Aorta (tissue), 5 donors: ENCODE measurements at regions not wholly inside any gene's neighbourhood (a gene's known extent, or its start where the extent isn't known, plus 50 kb on each side); places are given as distances from the start of the nearest gene placed in this dataset.

Source experiments
- ATAC-seq: fragments of 200-7000 bp; cut with Tn5 transposase; one replicate; pipeline ENCODE4 v1.9.1; 2022; ENCODE audit warnings: moderate library complexity; ENCODE audit not compliant: low FRiP score
- DNase-seq, 2 donors: peaks; one replicate each; pipeline ENCODE4 v3.0.0-alpha.2; 2020
- H3K27ac ChIP-seq, 2 donors: one replicate each; pipeline ENCODE4 v1.5.1; 2013; ENCODE audit warnings: low read length in 2 of 2, mild to moderate bottlenecking in 2 of 2, moderate library complexity in 2 of 2, control low read depth in 1 of 2, inconsistent platforms in 1 of 2, low read depth in 1 of 2
- H3K27me3 ChIP-seq, 2 donors: one replicate each; pipeline ENCODE4 v1.6.1; 2013; ENCODE audit warnings: control low read depth in 1 of 2, low read length in 1 of 2, mild to moderate bottlenecking in 1 of 2, moderate library complexity in 1 of 2; ENCODE audit not compliant: insufficient read depth in 2 of 2, control insufficient read depth in 1 of 2
- H3K36me3 ChIP-seq, 2 donors: one replicate each; pipeline ENCODE4 v1.6.1; 2013; ENCODE audit warnings: control low read depth in 1 of 2, low read length in 1 of 2, mild to moderate bottlenecking in 1 of 2; ENCODE audit not compliant: insufficient read depth in 2 of 2, control insufficient read depth in 1 of 2
- H3K4me1 ChIP-seq, 2 donors: one replicate each; pipeline ENCODE4 v1.6.1; 2013; ENCODE audit warnings: low read length in 2 of 2, control low read depth in 1 of 2, mild to moderate bottlenecking in 1 of 2, moderate library complexity in 1 of 2; ENCODE audit not compliant: insufficient read depth in 2 of 2, control insufficient read depth in 1 of 2
- H3K4me3 ChIP-seq, 2 donors: one replicate each; pipeline ENCODE4 v1.5.1; 2013; ENCODE audit warnings: low read length in 2 of 2, control low read depth in 1 of 2, mild to moderate bottlenecking in 1 of 2
- H3K9me3 ChIP-seq: one replicate; pipeline ENCODE4 v1.6.1; 2013; ENCODE audit warnings: mild to moderate bottlenecking, low read length; ENCODE audit not compliant: control insufficient read depth
- WGBS, 2 donors: extraction: QIAGEN DNeasy Blood & Tissue Kit; methylation state at CpG; one replicate each; pipeline ENCODE4 v1.1.7; 2013; 5-methylcytosine and 5-hydroxymethylcytosine counted together
- intact Hi-C, 2 donors: fragments of 100-400 bp; cut with DNase I; formaldehyde crosslinking; loops; one replicate each; pipeline versions ENCODE4 v1.14.2 to v1.15.0; 2022
- donor health status: healthy with polysubstance abuse.
- donor health status: Bipolar disorder and iron deficiency.
- donor health status: DM: no; HTN: no; CAD: no.
- donor health status: DM: no; HTN: no; CAD: no.
- donor health status: DM: yes; HTN: yes; CAD: no.

DNA sequence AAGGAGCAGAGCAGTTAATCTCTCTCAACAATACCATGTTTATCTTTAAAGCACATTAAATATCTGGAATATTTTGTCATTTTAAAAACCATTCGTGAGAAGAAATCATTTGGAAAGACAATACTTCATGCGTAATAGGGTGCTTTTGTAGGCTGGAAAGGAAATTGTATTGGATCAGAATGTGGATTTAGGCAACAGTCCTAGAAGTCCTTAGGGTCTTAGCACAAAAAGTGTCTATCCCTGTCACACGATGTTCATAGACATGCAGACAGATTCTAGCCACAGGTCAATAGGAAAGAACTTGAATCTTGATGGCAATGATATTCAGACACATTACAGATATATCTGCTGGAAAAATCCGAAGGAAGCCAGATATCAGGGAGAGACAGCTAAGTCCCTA, 156.0 kb downstream of the KCTD12 start:
- ATAC-seq (no peak), DNase-seq (no peak)
- 9 to 17% methylated on average over 4 of the region's 4 CpGs for WGBS, 2 donors

DNA sequence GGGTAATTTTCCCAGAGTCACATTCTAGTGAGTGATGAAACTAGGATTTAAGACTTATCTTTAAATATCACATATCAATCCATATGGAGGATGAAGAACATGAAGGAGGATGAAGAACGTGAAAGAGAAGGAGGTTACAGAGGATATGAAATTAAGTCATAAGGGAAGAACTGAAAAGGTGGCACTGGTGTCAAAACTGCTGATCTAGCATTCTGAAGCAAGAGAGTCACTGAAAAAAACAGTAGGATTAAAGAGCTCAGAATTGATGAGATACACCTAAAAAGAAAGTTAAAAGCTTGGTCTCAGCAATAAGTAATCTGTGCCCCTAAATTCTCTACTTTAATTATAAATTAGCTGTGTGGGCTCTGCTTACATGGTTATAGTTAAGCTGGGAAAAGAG, 156.5 kb downstream of the KCTD12 start:
- DNase-seq (no peak), ATAC-seq (no peak)
- WGBS, 2 donors, result 93 to 95% methylated on average over 1 of the region's 1 CpG
- Histone ChIP-seq H3K27ac (no peak overlapping the region), H3K27me3 (no peaks in the 10 kb centered on the region), H3K4me1 (peaks cover 1 to 2% of the 10 kb centered on the region in 2 donors), H3K4me3 (no peak overlapping the region), H3K36me3 (peaks cover 0 to 2% of the 10 kb centered on the region in 2 donors), H3K9me3 (no peaks in the 10 kb centered on the region)
- intact Hi-C loops, result no loop called here

More for the DNA sequence above, 156.0 kb downstream of the KCTD12 start:
- Histone ChIP-seq H3K27me3 (no peaks in the 10 kb centered on the region), H3K4me1 (peaks cover 0 to 1% of the 10 kb centered on the region in 2 donors), H3K36me3 (peaks cover 0 to 2% of the 10 kb centered on the region in 2 donors), H3K4me3 (no peak overlapping the region), H3K27ac (no peak overlapping the region), H3K9me3 (no peaks in the 10 kb centered on the region)
- intact Hi-C loops, result no loop called here

DNA sequence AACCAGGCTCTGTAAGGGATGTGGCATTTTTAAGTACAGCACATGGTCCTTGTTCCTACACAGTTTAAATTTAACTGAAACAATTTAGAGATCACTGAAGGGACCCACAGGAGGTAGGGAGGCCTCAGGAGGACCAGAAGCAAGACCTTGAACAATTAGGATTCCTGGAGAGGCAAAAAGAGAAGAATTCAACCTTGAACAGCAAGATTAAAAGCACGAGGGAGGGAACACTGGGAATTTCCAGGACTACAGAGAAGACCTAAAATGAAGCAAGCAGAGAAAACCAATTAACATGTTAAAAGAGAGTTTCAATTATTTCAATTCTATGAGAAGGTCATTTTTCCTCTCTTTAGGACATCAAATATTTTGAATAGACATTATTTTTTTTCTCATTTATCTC, 160.3 kb downstream of the KCTD12 start:
- ATAC-seq (no peak), DNase-seq (no peak)
- no peak overlapping the region for H3K4me3 ChIP-seq
- H3K27ac ChIP-seq, result no peak overlapping the region
- no peaks in the 10 kb centered on the region for H3K9me3 ChIP-seq
- peaks cover 0 to 5% of the 10 kb centered on the region in 2 donors for H3K4me1 ChIP-seq
- H3K27me3 ChIP-seq, result no peaks in the 10 kb centered on the region
- H3K36me3 ChIP-seq, result no peaks in the 10 kb centered on the region
- WGBS, 2 donors, result 47 to 51% methylated on average over 1 of the region's 1 CpG
- intact Hi-C loops, result no loop called here

DNA sequence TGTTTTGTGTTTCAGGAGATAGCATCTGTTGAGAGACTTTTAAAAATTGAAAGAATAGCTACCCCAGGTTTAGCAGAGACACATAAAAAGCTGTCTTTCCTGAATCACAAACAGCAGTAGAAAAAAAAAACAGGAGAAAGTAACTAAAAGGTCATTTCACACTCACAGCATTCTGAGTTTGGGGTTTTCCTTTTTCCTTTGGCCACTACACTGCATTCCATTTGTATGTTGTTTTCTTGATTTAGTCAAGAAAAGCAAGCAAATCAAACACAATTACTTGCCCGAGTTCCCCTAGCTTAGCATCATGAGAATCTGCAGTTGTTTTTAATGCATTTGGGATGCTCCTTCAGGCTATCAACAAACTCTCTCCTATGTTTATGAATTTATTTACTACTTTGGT, 161.0 kb downstream of the KCTD12 start:
- Histone ChIP-seq H3K27ac (no peak overlapping the region), H3K36me3 (no peaks in the 10 kb centered on the region), H3K27me3 (no peaks in the 10 kb centered on the region), H3K4me1 (peaks cover 0 to 5% of the 10 kb centered on the region in 2 donors), H3K9me3 (no peaks in the 10 kb centered on the region), H3K4me3 (no peak overlapping the region)
- DNase-seq, result no peak
- intact Hi-C loops, result no loop called here
- no peak for ATAC-seq
- 3 to 8% methylated on average over 1 of the region's 1 CpG for WGBS, 2 donors

DNA sequence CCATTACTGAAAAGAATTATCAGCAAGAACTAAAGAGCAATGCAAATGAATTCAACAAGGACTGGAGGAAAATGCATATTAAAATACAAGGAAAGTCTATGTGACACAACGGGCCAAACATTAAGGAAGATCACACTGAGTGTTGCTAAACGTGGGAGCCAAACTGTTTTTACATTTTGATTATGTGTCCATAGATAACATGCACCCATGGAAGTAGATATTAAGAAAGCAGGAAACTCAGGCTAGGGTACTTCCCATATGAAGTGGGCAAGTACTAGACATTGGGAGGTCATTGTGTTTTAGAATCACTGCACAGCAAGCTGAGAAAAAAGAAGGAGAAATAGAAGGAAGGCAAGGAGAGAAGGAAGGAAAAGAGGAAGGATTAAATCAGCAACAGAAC, 161.8 kb downstream of the KCTD12 start:
- 74 to 76% methylated on average over 2 of the region's 2 CpGs for WGBS, 2 donors

DNA sequence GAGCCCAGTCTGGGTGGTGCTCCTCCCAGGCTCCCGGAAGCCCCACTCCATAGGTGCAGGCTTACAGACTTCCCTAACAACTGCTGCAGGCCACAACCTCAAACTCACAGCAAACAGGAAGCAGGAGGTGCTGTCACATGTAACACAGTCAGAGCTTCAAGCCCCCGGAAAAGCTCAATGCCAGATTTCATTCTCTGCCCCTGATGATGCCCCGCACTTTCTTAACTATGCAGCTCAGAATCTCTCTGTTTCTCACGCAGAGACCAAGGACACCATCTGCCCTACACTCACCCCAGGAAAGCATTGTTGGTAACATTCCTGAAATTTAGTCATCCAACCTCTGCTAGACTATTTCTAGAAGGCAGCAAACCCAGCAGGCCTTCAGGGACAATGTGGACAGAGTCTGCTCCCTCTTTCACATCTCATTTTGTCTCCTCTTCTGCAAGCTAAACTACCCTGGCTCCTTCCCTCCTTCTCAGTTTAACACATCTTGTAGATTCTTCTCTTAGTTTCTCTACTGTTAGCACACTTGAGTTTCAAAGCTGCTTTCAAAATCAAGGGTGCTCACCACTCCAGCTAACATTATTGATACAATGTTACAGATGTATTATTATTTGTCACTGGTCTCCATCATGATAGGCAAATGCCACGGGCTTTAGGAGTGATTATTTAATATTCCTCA, 162.5 kb downstream of the KCTD12 start:
- WGBS, 2 donors, result 40 to 43% methylated on average over 5 of the region's 5 CpGs
- ATAC-seq, result peak; percentile 52
- H3K27ac ChIP-seq, result peak overlapping the region in 1 of 2 donors; percentile 18
- H3K27me3 ChIP-seq, result no peaks in the 10 kb centered on the region
- intact Hi-C loops, result no loop called here
- H3K4me1 ChIP-seq, result peaks cover 0 to 5% of the 10 kb centered on the region in 2 donors
- peak in 1 of 2 donors; percentile 61 for DNase-seq
- H3K4me3 ChIP-seq, result no peak overlapping the region
- H3K36me3 ChIP-seq, result no peaks in the 10 kb centered on the region
- H3K9me3 ChIP-seq, result no peaks in the 10 kb centered on the region

More for the DNA sequence above, 161.8 kb downstream of the KCTD12 start:
- no peak for DNase-seq
- intact Hi-C loops, result no loop called here
- Histone ChIP-seq H3K4me1 (peaks cover 0 to 5% of the 10 kb centered on the region in 2 donors), H3K27me3 (no peaks in the 10 kb centered on the region), H3K9me3 (no peaks in the 10 kb centered on the region), H3K36me3 (no peaks in the 10 kb centered on the region), H3K27ac (no peak overlapping the region), H3K4me3 (no peak overlapping the region)
- ATAC-seq, result no peak

DNA sequence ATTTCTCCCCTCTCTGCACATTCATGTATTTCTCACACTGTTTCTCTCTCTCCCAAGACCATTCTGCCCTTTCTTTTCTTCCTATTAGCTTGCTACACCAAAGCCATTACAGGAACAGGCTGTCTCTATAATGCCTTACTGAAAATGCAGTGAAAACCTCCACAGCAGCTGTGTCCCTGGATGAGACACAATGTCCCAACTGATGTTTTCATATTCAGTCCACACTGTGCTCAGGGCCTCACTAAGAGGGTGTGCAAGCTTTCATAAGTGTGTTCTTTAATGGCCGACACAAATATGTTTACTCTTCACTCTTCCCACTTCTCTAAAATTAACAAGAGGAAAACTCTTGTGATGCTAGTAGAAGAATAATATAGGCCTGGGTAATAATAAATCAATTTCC, 163.4 kb downstream of the KCTD12 start:
- 85 to 94% methylated on average over 1 of the region's 1 CpG for WGBS, 2 donors
- Histone ChIP-seq H3K9me3 (no peaks in the 10 kb centered on the region), H3K27ac (no peak overlapping the region), H3K4me1 (peaks cover 0 to 5% of the 10 kb centered on the region in 2 donors), H3K4me3 (no peak overlapping the region), H3K36me3 (no peaks in the 10 kb centered on the region), H3K27me3 (no peaks in the 10 kb centered on the region)
- no peak for ATAC-seq
- intact Hi-C loops, result no loop called here
- no peak for DNase-seq

DNA sequence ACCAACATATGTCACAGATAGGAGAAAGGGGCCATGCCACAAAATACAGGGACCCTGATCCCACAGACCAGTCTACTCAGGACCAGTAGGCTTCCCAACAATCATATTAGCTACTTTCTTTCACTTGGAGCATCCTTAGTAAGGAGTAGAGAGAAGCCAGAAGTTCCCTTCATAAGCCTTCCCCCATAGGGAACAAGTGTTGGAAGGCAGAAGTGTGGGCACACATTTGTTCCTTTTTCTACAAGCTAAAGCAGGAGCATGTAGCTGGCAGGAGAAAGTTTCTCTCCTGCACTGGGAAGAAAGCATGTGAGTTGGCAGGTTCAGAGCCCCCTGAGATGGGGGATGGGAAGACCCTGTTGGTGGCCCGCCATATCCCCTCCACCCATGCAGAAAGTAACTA, 165.4 kb downstream of the KCTD12 start:
- DNase-seq, result no peak
- Histone ChIP-seq H3K9me3 (no peaks in the 10 kb centered on the region), H3K27ac (no peak overlapping the region), H3K27me3 (no peaks in the 10 kb centered on the region), H3K4me1 (peaks cover 0 to 5% of the 10 kb centered on the region in 2 donors), H3K36me3 (no peaks in the 10 kb centered on the region), H3K4me3 (no peak overlapping the region)
- WGBS, 2 donors, result 100% methylated on average over 1 of the region's 1 CpG
- ATAC-seq, result no peak
- intact Hi-C loops, result no loop called here

DNA sequence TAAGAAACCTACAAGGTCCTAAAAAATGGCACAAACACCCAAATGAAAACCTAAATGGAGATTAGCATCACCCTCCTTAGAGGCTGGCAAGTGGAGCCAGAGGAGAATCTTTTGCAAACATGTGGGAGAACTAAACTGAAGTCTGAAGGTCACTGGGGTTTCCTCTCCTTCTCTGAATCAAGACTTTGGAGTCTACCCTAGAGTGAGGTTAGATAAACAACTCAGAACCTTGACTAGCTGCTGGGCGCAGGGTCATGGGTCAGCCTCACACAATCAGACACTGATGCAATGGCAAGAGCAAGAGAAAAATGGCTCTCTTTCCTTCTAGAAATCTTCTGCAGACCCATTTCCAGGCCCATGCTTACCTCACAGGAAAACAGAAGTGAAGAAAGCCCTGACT, 165.8 kb downstream of the KCTD12 start:
- no peak for ATAC-seq
- Histone ChIP-seq H3K9me3 (no peaks in the 10 kb centered on the region), H3K36me3 (no peaks in the 10 kb centered on the region), H3K4me1 (peaks cover 0 to 5% of the 10 kb centered on the region in 2 donors), H3K27ac (no peak overlapping the region), H3K27me3 (no peaks in the 10 kb centered on the region), H3K4me3 (no peak overlapping the region)
- 97 to 100% methylated on average over 1 of the region's 1 CpG for WGBS, 2 donors
- intact Hi-C loops, result no loop called here
- no peak for DNase-seq
